Hepatocyte (in vitro differentiated cells): ENCODE measurements at regions not wholly inside any gene's neighbourhood (a gene's known extent, or its start where the extent isn't known, plus 50 kb on each side); places are given as distances from the start of the nearest gene placed in this dataset.

Experiments used
- EZH2 ChIP-seq: fragments of 200-600 bp; sonication (generic); IDR thresholded peaks from 2 replicates; pipeline ENCODE4 v1.6.1; 2016; ENCODE audit warnings: antibody characterized with exemption, mild to moderate bottlenecking, borderline replicate concordance
- EZH2phosphoT487 ChIP-seq: fragments of 200-600 bp; sonication (generic); IDR thresholded peaks from one replicate; pipeline ENCODE4 v1.6.1; 2018; ENCODE audit warnings: antibody characterized with exemption, mild to moderate bottlenecking, low read depth, moderate library complexity; ENCODE audit not compliant: unreplicated experiment, severe bottlenecking
- TF ChIP-seq, protein P1 (sequence below): fragments of 200-600 bp; sonication (generic); IDR thresholded peaks from 2 replicates; pipeline ENCODE4 v1.5.1; 2016; ENCODE audit warnings: antibody characterized with exemption, mild to moderate bottlenecking; ENCODE audit not compliant: poor library complexity

DNA sequence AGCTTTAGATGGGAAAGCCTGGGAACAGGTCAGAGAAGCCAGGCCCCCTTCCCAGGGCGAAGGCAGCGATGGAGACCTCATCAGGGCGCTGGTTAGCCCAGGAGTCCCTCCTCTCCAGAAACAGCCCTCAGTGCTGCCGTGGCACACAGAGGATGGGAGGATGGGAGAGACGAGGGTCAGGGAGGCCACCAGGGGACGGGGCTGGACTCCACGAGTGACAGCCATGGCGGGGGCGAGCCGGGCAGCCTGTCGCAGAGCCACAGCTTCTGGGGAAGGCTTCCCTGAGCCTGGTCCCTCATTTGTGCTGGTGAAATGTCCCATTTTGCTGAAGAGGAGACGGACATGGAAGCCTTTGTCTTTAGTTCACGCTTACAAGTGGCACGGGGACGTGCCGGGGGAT is 1390.5 kb downstream of the TBC1D22A start:
- TF ChIP-seq, protein P1, sequence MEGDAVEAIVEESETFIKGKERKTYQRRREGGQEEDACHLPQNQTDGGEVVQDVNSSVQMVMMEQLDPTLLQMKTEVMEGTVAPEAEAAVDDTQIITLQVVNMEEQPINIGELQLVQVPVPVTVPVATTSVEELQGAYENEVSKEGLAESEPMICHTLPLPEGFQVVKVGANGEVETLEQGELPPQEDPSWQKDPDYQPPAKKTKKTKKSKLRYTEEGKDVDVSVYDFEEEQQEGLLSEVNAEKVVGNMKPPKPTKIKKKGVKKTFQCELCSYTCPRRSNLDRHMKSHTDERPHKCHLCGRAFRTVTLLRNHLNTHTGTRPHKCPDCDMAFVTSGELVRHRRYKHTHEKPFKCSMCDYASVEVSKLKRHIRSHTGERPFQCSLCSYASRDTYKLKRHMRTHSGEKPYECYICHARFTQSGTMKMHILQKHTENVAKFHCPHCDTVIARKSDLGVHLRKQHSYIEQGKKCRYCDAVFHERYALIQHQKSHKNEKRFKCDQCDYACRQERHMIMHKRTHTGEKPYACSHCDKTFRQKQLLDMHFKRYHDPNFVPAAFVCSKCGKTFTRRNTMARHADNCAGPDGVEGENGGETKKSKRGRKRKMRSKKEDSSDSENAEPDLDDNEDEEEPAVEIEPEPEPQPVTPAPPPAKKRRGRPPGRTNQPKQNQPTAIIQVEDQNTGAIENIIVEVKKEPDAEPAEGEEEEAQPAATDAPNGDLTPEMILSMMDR = no peak
- TF ChIP-seq EZH2 (no peak), EZH2phosphoT487 (no peak)
